Activated T-helper 1 cell treated with anti-CD3 and anti-CD28 coated beads, Interleukin-2, amount 50 U/mL, for 16 hours (primary cell): ENCODE measurements at regions not wholly inside any gene's neighbourhood (a gene's known extent, or its start where the extent isn't known, plus 50 kb on each side); places are given as distances from the start of the nearest gene placed in this dataset.

Source experiments
- DNase-seq, 2 donors: peaks; one replicate each; pipeline ENCODE4 v3.0.0-alpha.2; 2020; ENCODE audit warnings: low read depth in 1 of 2, low spot score in 1 of 2

DNA sequence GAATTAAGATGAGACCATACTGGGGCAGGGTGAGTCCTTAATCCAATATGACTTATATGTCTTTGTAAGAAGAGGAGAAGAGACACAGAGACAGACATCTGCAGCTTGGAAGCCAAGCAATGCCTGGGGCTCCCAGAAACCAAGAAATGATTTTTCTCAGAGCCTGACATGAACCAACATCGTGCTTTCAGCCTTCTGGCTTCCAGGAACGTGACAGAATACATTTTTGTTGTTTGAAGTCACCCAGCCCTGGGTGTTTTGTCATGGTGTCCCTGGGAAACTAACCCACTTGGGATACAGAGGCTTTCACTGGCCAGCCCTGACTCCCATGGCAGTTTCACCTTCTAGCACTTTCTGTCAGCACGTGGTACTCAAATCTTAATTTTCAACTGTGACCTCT is 95.3 kb upstream of the SLC10A2 start:
- no peak for DNase-seq

DNA sequence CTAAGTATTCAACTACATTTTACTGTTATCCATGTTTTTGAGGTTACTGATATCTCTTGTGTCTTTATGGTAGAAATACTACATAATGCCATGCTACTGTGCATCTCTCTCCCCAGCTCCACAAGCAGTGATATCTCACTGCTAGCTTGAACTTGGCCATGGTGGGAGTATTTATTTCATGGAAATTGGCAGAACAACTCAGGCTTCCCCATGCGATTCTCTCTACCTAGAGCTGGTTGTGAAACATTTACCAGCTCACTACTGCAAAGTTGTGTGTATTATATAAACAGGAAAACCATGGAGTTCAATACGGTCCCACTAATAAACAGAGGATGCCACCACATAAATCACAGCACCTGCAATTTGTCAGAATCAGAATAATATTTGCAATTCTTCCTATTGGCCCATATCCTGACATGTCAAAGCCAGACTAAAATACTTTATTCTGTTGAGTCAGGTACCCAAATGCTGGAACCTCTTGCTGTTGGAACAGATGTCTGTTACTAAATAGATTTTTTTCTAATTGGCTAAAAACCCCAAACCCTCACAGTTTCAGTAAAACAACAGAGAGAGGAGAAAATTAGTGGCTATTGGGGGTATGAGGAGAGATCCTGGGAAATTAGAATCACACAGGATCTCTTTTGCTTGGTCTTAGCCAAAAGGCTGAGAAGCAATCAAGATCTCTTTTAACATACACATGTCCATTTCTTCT is 91.4 kb upstream of the SLC10A2 start:
- DNase-seq = no peak

DNA sequence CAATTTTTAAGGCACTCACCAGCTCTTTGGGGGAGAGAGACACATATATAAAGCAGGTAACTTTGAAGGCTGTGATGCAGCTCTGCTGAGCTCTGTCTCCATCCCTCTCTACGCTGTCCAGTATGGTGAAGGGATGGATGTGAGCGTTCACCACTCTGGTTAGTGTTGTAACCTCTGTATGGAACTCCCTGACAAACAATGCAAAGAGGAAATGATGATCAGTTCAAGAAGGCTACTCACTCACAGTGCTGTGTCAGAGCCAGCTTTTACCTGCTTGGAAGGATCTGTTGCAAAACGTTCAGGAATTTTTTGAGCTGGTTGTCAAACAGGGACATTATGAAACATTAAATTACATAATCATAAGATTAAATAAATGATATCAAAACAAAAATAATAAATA is 90.8 kb upstream of the SLC10A2 start:
- no peak for DNase-seq

DNA sequence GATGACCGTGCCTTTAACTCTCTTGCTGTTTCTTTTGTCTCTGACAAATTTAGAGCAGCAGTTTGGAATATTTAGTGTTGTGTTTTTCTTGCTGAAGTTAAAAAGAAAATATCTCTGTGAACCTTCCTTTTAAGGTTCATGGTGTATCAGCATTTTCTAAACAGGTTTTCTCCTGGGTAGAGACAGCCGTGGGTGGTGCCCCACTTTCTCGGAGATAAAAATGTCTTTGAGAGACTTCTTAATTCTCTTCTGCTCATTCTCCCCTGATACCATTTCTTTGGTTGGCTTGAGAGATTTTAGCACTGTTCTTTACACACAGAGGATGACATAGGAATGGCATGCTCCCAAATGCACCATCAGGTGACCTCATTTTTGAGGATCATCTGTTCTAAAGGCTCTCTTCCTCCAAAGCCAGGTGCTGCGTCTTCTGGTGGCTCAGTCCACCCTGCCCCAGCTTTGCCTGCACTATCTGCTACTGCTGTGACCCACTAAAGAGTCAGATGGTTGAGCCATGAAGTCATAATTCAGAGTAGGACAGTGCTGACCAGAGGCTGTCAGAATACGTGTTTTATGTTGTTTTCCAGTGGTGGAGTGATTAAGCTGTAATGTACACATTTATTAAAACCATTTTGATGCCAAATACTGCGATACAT is 90.3 kb upstream of the SLC10A2 start:
- DNase-seq = no peak

DNA sequence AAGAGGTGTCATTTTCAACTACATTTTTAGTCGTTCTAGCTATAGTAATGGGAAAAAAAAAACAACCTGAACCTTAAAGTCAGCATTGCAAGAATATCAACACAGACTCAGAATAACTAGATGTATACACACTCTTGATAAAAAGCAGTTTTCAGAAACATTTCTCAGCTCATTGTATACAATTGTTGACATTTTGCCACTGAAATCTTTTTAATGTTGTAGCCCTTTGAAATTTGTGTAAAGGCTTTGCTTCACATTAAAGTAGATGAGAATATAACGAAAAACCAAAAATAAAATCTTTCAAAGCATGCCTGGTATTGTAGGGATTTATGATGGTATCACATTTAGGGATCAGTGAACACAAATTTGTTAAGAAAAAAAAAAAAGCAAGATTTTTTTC is 87.2 kb upstream of the SLC10A2 start:
- no peak for DNase-seq

- no peak for DNase-seq
These were observed 81.7 kb upstream of the SLC10A2 start for GRCh38 chr13:103147961-103148360.

GRCh38 chr13:103145442-103145841 is 79.2 kb upstream of the SLC10A2 start:
- no peak for DNase-seq

DNA sequence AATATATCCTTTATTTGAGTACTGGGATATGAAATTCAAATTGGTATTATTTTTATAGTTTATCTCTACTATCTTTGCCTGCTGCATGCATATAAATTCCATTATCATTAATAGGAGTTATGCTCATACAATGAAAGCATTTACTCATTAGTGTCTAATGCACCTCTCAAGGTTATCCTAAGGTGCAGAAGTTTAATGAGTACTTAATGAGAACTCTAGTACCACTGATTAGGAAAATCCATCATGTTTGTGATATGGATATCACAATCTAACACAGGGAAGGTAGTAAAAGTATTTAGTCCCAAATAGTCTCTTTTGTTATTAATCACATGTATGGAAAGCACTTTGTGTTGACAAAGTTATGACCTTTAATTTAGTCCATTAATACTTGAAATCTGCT is 77.2 kb upstream of the SLC10A2 start:
- DNase-seq = no peak

- no peak for DNase-seq
These were observed 75.9 kb upstream of the SLC10A2 start for GRCh38 chr13:103142151-103142550.

DNA sequence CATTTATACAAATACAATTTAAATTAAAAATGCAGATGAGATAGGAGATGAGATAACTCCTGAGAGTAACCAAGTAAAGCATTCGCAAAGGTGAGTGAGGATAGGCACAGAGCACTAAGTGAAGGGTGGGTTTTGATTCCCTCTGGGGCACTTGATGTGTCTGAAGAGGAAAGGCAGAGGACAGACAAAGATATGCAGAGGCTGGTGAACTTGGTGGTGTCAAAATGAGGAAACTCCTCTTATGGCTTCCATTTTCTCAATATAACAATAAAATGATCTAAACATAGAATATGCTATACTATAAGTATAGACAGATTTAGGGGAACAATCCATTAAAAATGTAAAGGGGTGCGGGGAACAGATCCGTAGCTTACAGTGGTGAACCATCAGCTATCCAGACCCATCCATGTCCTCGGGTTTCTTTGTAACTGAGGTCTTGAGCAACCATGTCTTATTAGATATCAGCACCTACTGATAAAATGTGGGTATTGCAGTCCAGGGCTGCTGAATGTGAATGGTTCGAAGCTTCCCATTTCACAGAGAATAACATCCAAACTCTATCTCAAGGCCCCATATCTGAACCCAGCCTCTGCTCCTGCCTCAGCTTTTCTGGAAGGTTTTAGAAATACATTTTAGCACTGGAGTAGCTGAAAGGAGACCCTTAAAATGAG is 73.9 kb upstream of the SLC10A2 start:
- DNase-seq = no peak

- no peak for DNase-seq
These were observed 68.1 kb upstream of the SLC10A2 start for GRCh38 chr13:103134271-103134670.

DNA sequence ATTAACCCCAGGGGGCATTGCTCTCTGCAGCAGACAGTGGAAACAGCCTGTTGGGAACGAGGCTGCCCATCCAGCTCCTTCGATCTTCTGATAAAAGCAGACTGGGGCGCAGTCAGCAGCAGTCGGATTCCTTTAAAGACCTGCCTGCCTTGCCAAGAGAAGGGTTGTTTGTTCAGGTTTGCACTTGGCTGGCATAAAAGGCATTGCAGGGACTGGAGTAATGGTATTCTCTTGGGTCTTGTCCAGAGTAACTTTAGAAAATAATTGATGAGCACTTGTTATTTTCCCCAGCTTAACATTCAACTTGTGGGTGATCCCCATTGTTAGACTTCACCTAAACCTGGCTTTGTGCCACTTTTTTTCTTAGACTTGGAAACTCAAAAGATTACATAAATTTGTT is 67.3 kb upstream of the SLC10A2 start:
- DNase-seq = no peak

- DNase-seq = no peak
These were observed 64.5 kb upstream of the SLC10A2 start for GRCh38 chr13:103130681-103131210.

DNA sequence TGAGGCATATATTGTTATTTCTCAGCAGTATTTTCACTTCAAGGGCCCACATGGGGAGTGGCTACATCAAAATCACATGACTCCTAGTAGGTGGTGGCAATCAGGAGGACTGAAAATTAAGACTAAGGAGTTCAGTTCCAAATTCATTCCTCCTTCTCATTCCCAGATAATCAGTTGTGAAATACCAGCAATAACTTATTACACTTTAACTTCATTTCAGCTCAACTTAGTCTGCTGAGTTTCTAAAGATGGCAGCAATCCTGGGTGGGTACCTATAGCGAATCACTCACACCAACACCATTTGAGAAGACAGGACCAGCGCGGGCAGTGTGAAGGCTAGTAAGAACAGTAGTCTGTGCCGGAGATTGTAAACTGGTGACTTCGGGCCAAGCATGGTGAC is 63.9 kb upstream of the SLC10A2 start:
- no peak for DNase-seq
